ENCODE measurements at regions not wholly inside any gene's neighbourhood (a gene's known extent, or its start where the extent isn't known, plus 50 kb on each side); places are given as distances from the start of the nearest gene placed in this dataset.

DNA sequence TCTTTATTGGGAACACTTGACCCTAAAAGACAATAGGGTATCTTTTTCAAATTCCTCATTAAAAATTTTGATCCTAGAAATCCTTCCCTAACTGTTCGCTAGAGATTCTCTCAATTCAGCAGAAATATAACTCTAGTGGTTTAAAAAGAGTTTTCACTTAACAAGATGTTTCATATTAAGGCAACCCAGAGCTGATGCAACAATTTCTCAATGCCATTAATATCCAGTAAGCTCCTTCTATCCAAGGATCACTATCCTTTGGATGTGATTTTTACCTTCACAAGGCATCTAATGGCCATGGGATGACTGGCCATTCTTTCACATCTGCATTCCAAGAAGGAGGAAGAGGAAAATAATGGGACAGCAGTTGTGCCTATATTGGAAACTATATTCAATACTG lies 183.4 kb downstream of the ANKRD50 start:
- H3K27me3 ChIP-seq (ENCODE audit: control insufficient read depth in 1 of 2, insufficient read depth in 2 of 2, low read length in 2 of 2) = no peaks in the 10 kb centered on the region
- H3K9me3 ChIP-seq (ENCODE audit: control insufficient read depth in 2 of 2, insufficient read depth in 1 of 2, low read depth in 1 of 2, low read length in 1 of 2) = no peaks in the 10 kb centered on the region
- no peak overlapping the region for H3K27ac ChIP-seq (ENCODE audit: low read depth in 2 of 2, low read length in 1 of 2)
- no peaks in the 10 kb centered on the region for H3K36me3 ChIP-seq (ENCODE audit: control insufficient read depth in 2 of 2, insufficient read depth in 2 of 2, low read length in 1 of 2)
- H3K4me1 ChIP-seq (ENCODE audit: control insufficient read depth in 2 of 2, insufficient read depth in 2 of 2, low read length in 1 of 2) = no peaks in the 10 kb centered on the region
- 84 to 87% methylated on average over 1 of the region's 1 CpG for WGBS, 2 donors
- H3K4me3 ChIP-seq (ENCODE audit: low read depth in 1 of 2, low read length in 2 of 2) = no peak overlapping the region

GRCh38 chr4:124530464-124531077 lies 182.0 kb downstream of the ANKRD50 start:
- no peak overlapping the region for H3K4me3 ChIP-seq (ENCODE audit: low read depth in 1 of 2, low read length in 2 of 2)
- WGBS, 2 donors = 73 to 82% methylated on average over 5 of the region's 5 CpGs
- H3K9me3 ChIP-seq (ENCODE audit: control insufficient read depth in 2 of 2, insufficient read depth in 1 of 2, low read depth in 1 of 2, low read length in 1 of 2) = no peaks in the 10 kb centered on the region
- no peak overlapping the region for H3K27ac ChIP-seq (ENCODE audit: low read depth in 2 of 2, low read length in 1 of 2)
- no peaks in the 10 kb centered on the region for H3K4me1 ChIP-seq (ENCODE audit: control insufficient read depth in 2 of 2, insufficient read depth in 2 of 2, low read length in 1 of 2)
- no peaks in the 10 kb centered on the region for H3K27me3 ChIP-seq (ENCODE audit: control insufficient read depth in 1 of 2, insufficient read depth in 2 of 2, low read length in 2 of 2)
- H3K36me3 ChIP-seq (ENCODE audit: control insufficient read depth in 2 of 2, insufficient read depth in 2 of 2, low read length in 1 of 2) = no peaks in the 10 kb centered on the region

- Histone ChIP-seq H3K9me3 (ENCODE audit: control insufficient read depth in 2 of 2, insufficient read depth in 1 of 2, low read depth in 1 of 2, low read length in 1 of 2) (no peaks in the 10 kb centered on the region), H3K36me3 (ENCODE audit: control insufficient read depth in 2 of 2, insufficient read depth in 2 of 2, low read length in 1 of 2) (no peaks in the 10 kb centered on the region), H3K27ac (ENCODE audit: low read depth in 2 of 2, low read length in 1 of 2) (no peak overlapping the region), H3K4me3 (ENCODE audit: low read depth in 1 of 2, low read length in 2 of 2) (no peak overlapping the region), H3K4me1 (ENCODE audit: control insufficient read depth in 2 of 2, insufficient read depth in 2 of 2, low read length in 1 of 2) (no peaks in the 10 kb centered on the region), H3K27me3 (ENCODE audit: control insufficient read depth in 1 of 2, insufficient read depth in 2 of 2, low read length in 2 of 2) (no peaks in the 10 kb centered on the region)
- 82 to 98% methylated on average over 2 of the region's 2 CpGs for whole genome bisulfite sequencing, 2 donors
Measured at GRCh38 chr4:124534131-124534530, 178.4 kb downstream of the ANKRD50 start.

- Histone ChIP-seq H3K9me3 (ENCODE audit: control insufficient read depth in 2 of 2, insufficient read depth in 1 of 2, low read depth in 1 of 2, low read length in 1 of 2) (no peaks in the 10 kb centered on the region), H3K4me3 (ENCODE audit: low read depth in 1 of 2, low read length in 2 of 2) (no peak overlapping the region), H3K4me1 (ENCODE audit: control insufficient read depth in 2 of 2, insufficient read depth in 2 of 2, low read length in 1 of 2) (no peaks in the 10 kb centered on the region), H3K27ac (ENCODE audit: low read depth in 2 of 2, low read length in 1 of 2) (no peak overlapping the region), H3K36me3 (ENCODE audit: control insufficient read depth in 2 of 2, insufficient read depth in 2 of 2, low read length in 1 of 2) (no peaks in the 10 kb centered on the region), H3K27me3 (ENCODE audit: control insufficient read depth in 1 of 2, insufficient read depth in 2 of 2, low read length in 2 of 2) (no peaks in the 10 kb centered on the region)
- 83 to 90% methylated on average over 1 of the region's 1 CpG for WGBS, 2 donors
Measured at GRCh38 chr4:124535003-124535402, 177.5 kb downstream of the ANKRD50 start.

DNA sequence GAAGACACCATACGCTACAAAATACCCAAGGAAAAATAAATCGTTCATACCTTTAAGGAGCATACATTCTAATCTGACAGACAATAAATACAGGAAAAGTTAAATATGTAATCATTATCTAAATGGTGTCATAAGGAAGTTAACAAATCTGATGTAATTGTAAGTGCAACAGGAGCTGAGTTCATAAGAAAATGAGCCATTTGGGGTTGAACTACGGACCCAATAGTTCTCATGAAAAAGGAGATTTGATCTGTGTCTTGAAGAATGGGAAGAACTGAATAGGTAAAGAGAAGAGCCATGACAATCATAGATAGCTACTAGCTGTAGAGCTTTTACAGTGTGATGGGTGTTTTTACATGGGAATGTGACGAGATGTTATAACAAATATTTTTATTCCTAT lies 175.6 kb downstream of the ANKRD50 start:
- H3K36me3 ChIP-seq (ENCODE audit: control insufficient read depth in 2 of 2, insufficient read depth in 2 of 2, low read length in 1 of 2) = no peaks in the 10 kb centered on the region
- no peaks in the 10 kb centered on the region for H3K9me3 ChIP-seq (ENCODE audit: control insufficient read depth in 2 of 2, insufficient read depth in 1 of 2, low read depth in 1 of 2, low read length in 1 of 2)
- H3K27ac ChIP-seq (ENCODE audit: low read depth in 2 of 2, low read length in 1 of 2) = no peak overlapping the region
- 84 to 90% methylated on average over 4 of the region's 4 CpGs for WGBS, 2 donors
- H3K27me3 ChIP-seq (ENCODE audit: control insufficient read depth in 1 of 2, insufficient read depth in 2 of 2, low read length in 2 of 2) = no peaks in the 10 kb centered on the region
- H3K4me1 ChIP-seq (ENCODE audit: control insufficient read depth in 2 of 2, insufficient read depth in 2 of 2, low read length in 1 of 2) = no peaks in the 10 kb centered on the region
- no peak overlapping the region for H3K4me3 ChIP-seq (ENCODE audit: low read depth in 1 of 2, low read length in 2 of 2)

DNA sequence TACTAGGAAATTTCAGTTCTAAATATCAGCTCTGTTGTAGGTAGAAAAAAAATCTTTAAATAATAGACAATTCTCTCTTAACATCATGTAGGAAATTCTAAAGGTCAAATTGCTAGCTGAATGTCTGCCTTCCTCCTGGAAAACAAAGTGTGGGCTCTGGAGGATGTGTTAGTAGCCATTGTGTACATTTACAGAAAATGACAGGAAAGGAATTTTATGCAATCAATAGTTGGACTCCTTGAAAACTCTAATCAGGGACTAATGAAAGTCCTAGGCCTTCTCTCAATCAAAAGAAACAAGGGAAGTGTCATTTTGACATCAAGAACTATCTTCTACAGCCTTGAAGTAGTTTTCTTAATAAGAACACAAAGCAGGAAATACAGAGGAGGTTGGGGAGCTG lies 174.6 kb downstream of the ANKRD50 start:
- Histone ChIP-seq H3K4me3 (ENCODE audit: low read depth in 1 of 2, low read length in 2 of 2) (no peak overlapping the region), H3K27ac (ENCODE audit: low read depth in 2 of 2, low read length in 1 of 2) (no peak overlapping the region), H3K27me3 (ENCODE audit: control insufficient read depth in 1 of 2, insufficient read depth in 2 of 2, low read length in 2 of 2) (no peaks in the 10 kb centered on the region), H3K36me3 (ENCODE audit: control insufficient read depth in 2 of 2, insufficient read depth in 2 of 2, low read length in 1 of 2) (no peaks in the 10 kb centered on the region), H3K4me1 (ENCODE audit: control insufficient read depth in 2 of 2, insufficient read depth in 2 of 2, low read length in 1 of 2) (no peaks in the 10 kb centered on the region), H3K9me3 (ENCODE audit: control insufficient read depth in 2 of 2, insufficient read depth in 1 of 2, low read depth in 1 of 2, low read length in 1 of 2) (no peaks in the 10 kb centered on the region)

GRCh38 chr4:124540014-124540413 lies 172.5 kb downstream of the ANKRD50 start:
- H3K27ac ChIP-seq (ENCODE audit: low read depth in 2 of 2, low read length in 1 of 2) = no peak overlapping the region
- H3K4me1 ChIP-seq (ENCODE audit: control insufficient read depth in 2 of 2, insufficient read depth in 2 of 2, low read length in 1 of 2) = no peaks in the 10 kb centered on the region
- H3K9me3 ChIP-seq (ENCODE audit: control insufficient read depth in 2 of 2, insufficient read depth in 1 of 2, low read depth in 1 of 2, low read length in 1 of 2) = no peaks in the 10 kb centered on the region
- no peaks in the 10 kb centered on the region for H3K36me3 ChIP-seq (ENCODE audit: control insufficient read depth in 2 of 2, insufficient read depth in 2 of 2, low read length in 1 of 2)
- 89% methylated on average over 3 of the region's 3 CpGs for WGBS, 2 donors
- no peaks in the 10 kb centered on the region for H3K27me3 ChIP-seq (ENCODE audit: control insufficient read depth in 1 of 2, insufficient read depth in 2 of 2, low read length in 2 of 2)
- no peak overlapping the region for H3K4me3 ChIP-seq (ENCODE audit: low read depth in 1 of 2, low read length in 2 of 2)

- H3K9me3 ChIP-seq (ENCODE audit: control insufficient read depth in 2 of 2, insufficient read depth in 1 of 2, low read depth in 1 of 2, low read length in 1 of 2) = no peaks in the 10 kb centered on the region
- no peak overlapping the region for H3K27ac ChIP-seq (ENCODE audit: low read depth in 2 of 2, low read length in 1 of 2)
- WGBS, 2 donors = 62 to 70% methylated on average over 4 of the region's 4 CpGs
- H3K4me3 ChIP-seq (ENCODE audit: low read depth in 1 of 2, low read length in 2 of 2) = no peak overlapping the region
- H3K36me3 ChIP-seq (ENCODE audit: control insufficient read depth in 2 of 2, insufficient read depth in 2 of 2, low read length in 1 of 2) = no peaks in the 10 kb centered on the region
- no peaks in the 10 kb centered on the region for H3K27me3 ChIP-seq (ENCODE audit: control insufficient read depth in 1 of 2, insufficient read depth in 2 of 2, low read length in 2 of 2)
- no peaks in the 10 kb centered on the region for H3K4me1 ChIP-seq (ENCODE audit: control insufficient read depth in 2 of 2, insufficient read depth in 2 of 2, low read length in 1 of 2)
Measured at GRCh38 chr4:124541652-124542420, 170.7 kb downstream of the ANKRD50 start.

DNA sequence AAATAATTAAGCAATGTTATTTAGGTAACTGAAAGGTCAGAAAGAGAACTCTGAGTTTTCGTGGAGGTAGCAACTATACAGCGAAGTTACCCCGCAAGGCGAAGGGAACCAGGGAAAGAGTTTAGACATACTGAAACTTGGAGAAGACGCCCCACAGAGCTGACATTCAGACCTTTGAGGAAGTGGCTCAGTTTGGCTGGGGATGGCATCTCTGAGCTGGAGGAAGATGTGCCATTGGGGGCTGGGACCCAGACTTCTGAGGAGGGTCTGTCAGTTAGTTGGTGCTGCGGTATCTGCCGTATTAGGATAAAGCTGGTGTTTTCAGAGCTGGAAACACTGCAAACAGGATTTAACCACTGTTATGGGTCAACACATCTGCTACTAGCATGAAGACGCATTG lies 156.6 kb downstream of the ANKRD50 start:
- no peaks in the 10 kb centered on the region for H3K27me3 ChIP-seq (ENCODE audit: control insufficient read depth in 1 of 2, insufficient read depth in 2 of 2, low read length in 2 of 2)
- H3K9me3 ChIP-seq (ENCODE audit: control insufficient read depth in 2 of 2, insufficient read depth in 1 of 2, low read depth in 1 of 2, low read length in 1 of 2) = no peaks in the 10 kb centered on the region
- H3K27ac ChIP-seq (ENCODE audit: low read depth in 2 of 2, low read length in 1 of 2) = no peak overlapping the region
- no peaks in the 10 kb centered on the region for H3K36me3 ChIP-seq (ENCODE audit: control insufficient read depth in 2 of 2, insufficient read depth in 2 of 2, low read length in 1 of 2)
- H3K4me3 ChIP-seq (ENCODE audit: low read depth in 1 of 2, low read length in 2 of 2) = no peak overlapping the region
- 89 to 92% methylated on average over 8 of the region's 8 CpGs for WGBS, 2 donors
- H3K4me1 ChIP-seq (ENCODE audit: control insufficient read depth in 2 of 2, insufficient read depth in 2 of 2, low read length in 1 of 2) = no peaks in the 10 kb centered on the region

DNA sequence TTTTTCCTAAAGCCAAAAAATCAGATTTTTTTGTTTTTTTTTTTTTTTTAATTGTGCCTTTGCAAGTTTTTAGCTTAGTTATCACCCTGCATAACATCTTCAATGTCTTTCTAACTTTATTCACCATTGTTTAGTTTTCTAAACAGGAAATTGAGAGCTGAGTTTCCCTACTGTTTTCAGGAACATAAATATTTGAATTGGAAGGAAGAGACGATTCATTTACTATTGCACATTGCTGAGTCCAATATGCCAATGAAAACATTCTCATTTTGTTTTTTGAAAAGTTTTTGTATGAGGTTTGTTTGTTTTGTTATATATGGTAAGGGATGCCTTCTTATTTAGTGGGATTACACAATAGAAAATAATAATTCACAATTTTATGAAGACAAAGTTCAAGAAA lies 148.4 kb downstream of the ANKRD50 start:
- no peak overlapping the region for H3K27ac ChIP-seq (ENCODE audit: low read depth in 2 of 2, low read length in 1 of 2)
- H3K36me3 ChIP-seq (ENCODE audit: control insufficient read depth in 2 of 2, insufficient read depth in 2 of 2, low read length in 1 of 2) = no peaks in the 10 kb centered on the region
- H3K9me3 ChIP-seq (ENCODE audit: control insufficient read depth in 2 of 2, insufficient read depth in 1 of 2, low read depth in 1 of 2, low read length in 1 of 2) = no peaks in the 10 kb centered on the region
- H3K4me3 ChIP-seq (ENCODE audit: low read depth in 1 of 2, low read length in 2 of 2) = no peak overlapping the region
- 63 to 67% methylated on average over 1 of the region's 1 CpG for WGBS, 2 donors
- no peaks in the 10 kb centered on the region for H3K27me3 ChIP-seq (ENCODE audit: control insufficient read depth in 1 of 2, insufficient read depth in 2 of 2, low read length in 2 of 2)
- no peaks in the 10 kb centered on the region for H3K4me1 ChIP-seq (ENCODE audit: control insufficient read depth in 2 of 2, insufficient read depth in 2 of 2, low read length in 1 of 2)
